Gastroesophageal sphincter (tissue), 3 donors: ENCODE measurements at regions not wholly inside any gene's neighbourhood (a gene's known extent, or its start where the extent isn't known, plus 50 kb on each side); places are given as distances from the start of the nearest gene placed in this dataset.

ENCODE experiments used
- EP300 ChIP-seq: sonication (generic); formaldehyde crosslinking; IDR thresholded peaks from one replicate; pipeline ENCODE4 v1.6.1; 2017; ENCODE audit warnings: antibody characterized with exemption, mild to moderate bottlenecking
- POLR2A ChIP-seq, 2 donors: fragments of 450-650 bp; IDR thresholded peaks; one replicate each; pipeline ENCODE4 v1.6.1; 2017; ENCODE audit warnings: antibody characterized with exemption in 2 of 2, mild to moderate bottlenecking in 2 of 2, moderate library complexity in 1 of 2
- TF ChIP-seq, protein P1 (sequence below), 4 experiments: fragments of 200-600 bp in 2 of 4; fragments of 450-650 bp in 2 of 4; sonication (generic) in 1 of 4; IDR thresholded peaks; one replicate each; pipeline ENCODE4 v1.5.1; 2017 to 2019; ENCODE audit warnings: antibody characterized with exemption in 4 of 4, mild to moderate bottlenecking in 2 of 4, moderate library complexity in 2 of 4

- TF ChIP-seq POLR2A (IDR thresholded peaks at IDR 0.05): no peak
- TF ChIP-seq, protein P1, sequence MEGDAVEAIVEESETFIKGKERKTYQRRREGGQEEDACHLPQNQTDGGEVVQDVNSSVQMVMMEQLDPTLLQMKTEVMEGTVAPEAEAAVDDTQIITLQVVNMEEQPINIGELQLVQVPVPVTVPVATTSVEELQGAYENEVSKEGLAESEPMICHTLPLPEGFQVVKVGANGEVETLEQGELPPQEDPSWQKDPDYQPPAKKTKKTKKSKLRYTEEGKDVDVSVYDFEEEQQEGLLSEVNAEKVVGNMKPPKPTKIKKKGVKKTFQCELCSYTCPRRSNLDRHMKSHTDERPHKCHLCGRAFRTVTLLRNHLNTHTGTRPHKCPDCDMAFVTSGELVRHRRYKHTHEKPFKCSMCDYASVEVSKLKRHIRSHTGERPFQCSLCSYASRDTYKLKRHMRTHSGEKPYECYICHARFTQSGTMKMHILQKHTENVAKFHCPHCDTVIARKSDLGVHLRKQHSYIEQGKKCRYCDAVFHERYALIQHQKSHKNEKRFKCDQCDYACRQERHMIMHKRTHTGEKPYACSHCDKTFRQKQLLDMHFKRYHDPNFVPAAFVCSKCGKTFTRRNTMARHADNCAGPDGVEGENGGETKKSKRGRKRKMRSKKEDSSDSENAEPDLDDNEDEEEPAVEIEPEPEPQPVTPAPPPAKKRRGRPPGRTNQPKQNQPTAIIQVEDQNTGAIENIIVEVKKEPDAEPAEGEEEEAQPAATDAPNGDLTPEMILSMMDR (IDR thresholded peaks at IDR 0.05): no peak
- no peak for TF ChIP-seq EP300
Measured at GRCh38 chr16:26189536-26189935, 497.8 kb downstream of the HS3ST4 start.
